Astrocyte (in vitro differentiated cells and primary cell): ENCODE measurements at regions not wholly inside any gene's neighbourhood (a gene's known extent, or its start where the extent isn't known, plus 50 kb on each side); places are given as distances from the start of the nearest gene placed in this dataset.
A peak's percentile ranks its signal among the peaks of the same experiment; 100 is the strongest.

Experiments
- DNase-seq: peaks from one replicate; pipeline ENCODE4 v3.0.0-alpha.2; 2010; ENCODE audit warnings: low read depth
- FAIRE-seq: peaks from 2 replicates; lab custom pipeline; 2011; peaks lifted over from hg19 to GRCh38; lab: Jason Lieb, UNC
- H2AFZ ChIP-seq: 2 replicates; pipeline ENCODE4 v1.6.0; 2012; ENCODE audit warnings: low read depth, low read length, inconsistent platforms
- H3K27ac ChIP-seq: 2 replicates; pipeline ENCODE4 v1.5.1; 2011; ENCODE audit warnings: low read depth, low read length, inconsistent platforms
- H3K27me3 ChIP-seq: 2 replicates; pipeline ENCODE4 v1.6.0; 2011; ENCODE audit warnings: low read length, inconsistent platforms; ENCODE audit not compliant: insufficient read depth
- H3K36me3 ChIP-seq: 2 replicates; pipeline ENCODE4 v1.5.1; 2011; ENCODE audit warnings: low read length, inconsistent platforms; ENCODE audit not compliant: insufficient read depth
- H3K4me1 ChIP-seq: 2 replicates; pipeline ENCODE4 v1.5.1; 2011; ENCODE audit warnings: low read length, inconsistent platforms; ENCODE audit not compliant: insufficient read depth
- H3K4me2 ChIP-seq: 2 replicates; pipeline ENCODE4 v1.6.0; 2012; ENCODE audit warnings: low read length, inconsistent platforms
- H3K4me3 ChIP-seq: 2 replicates; pipeline ENCODE4 v1.5.1; 2011; ENCODE audit warnings: low read depth, mild to moderate bottlenecking, low read length, inconsistent platforms; ENCODE audit not compliant: insufficient read depth
- H3K79me2 ChIP-seq: 2 replicates; pipeline ENCODE4 v1.6.0; 2012; ENCODE audit warnings: mild to moderate bottlenecking, low read length, inconsistent platforms; ENCODE audit not compliant: insufficient read depth
- H3K9ac ChIP-seq: 2 replicates; pipeline ENCODE4 v1.6.0; 2012; ENCODE audit warnings: mild to moderate bottlenecking, low read length, inconsistent platforms
- H3K9me3 ChIP-seq: 2 replicates; pipeline ENCODE4 v1.5.1; 2012; ENCODE audit warnings: low read depth, mild to moderate bottlenecking, low read length, inconsistent platforms; ENCODE audit not compliant: insufficient read depth
- H4K20me1 ChIP-seq: 2 replicates; pipeline ENCODE4 v1.6.0; 2012; ENCODE audit warnings: low read length, inconsistent platforms; ENCODE audit not compliant: insufficient read depth
- H3K27ac Mint-ChIP-seq: one replicate; pipeline ENCODE4 v1.8.0; 2021; ENCODE audit warnings: mild to moderate bottlenecking, mixed read lengths; ENCODE audit not compliant: unreplicated experiment
- H3K27me3 Mint-ChIP-seq: one replicate; pipeline ENCODE4 v1.8.0; 2021; ENCODE audit warnings: low read depth, mixed read lengths; ENCODE audit not compliant: unreplicated experiment
- H3K36me3 Mint-ChIP-seq: one replicate; pipeline ENCODE4 v1.8.0; 2021; ENCODE audit warnings: low read depth, mixed read lengths; ENCODE audit not compliant: unreplicated experiment
- H3K4me1 Mint-ChIP-seq: one replicate; pipeline ENCODE4 v1.8.0; 2021; ENCODE audit warnings: low read depth, mixed read lengths; ENCODE audit not compliant: unreplicated experiment
- H3K4me3 Mint-ChIP-seq: one replicate; pipeline ENCODE4 v1.8.0; 2021; ENCODE audit warnings: mild to moderate bottlenecking, moderate library complexity, mixed read lengths; ENCODE audit not compliant: unreplicated experiment
- H3K9me3 Mint-ChIP-seq: one replicate; pipeline ENCODE4 v1.8.0; 2021; ENCODE audit warnings: mild to moderate bottlenecking, mixed read lengths; ENCODE audit not compliant: unreplicated experiment
- EZH2 ChIP-seq: IDR thresholded peaks from 2 replicates; pipeline ENCODE4 v1.6.1; 2012; ENCODE audit warnings: mild to moderate bottlenecking, low read length, inconsistent platforms; ENCODE audit not compliant: insufficient read depth
- TF ChIP-seq, protein P1 (sequence below): IDR thresholded peaks from 2 replicates; pipeline ENCODE4 v1.5.1; 2011; ENCODE audit warnings: low read depth, mild to moderate bottlenecking, inconsistent platforms, low read length, moderate library complexity; ENCODE audit not compliant: insufficient read depth

DNA sequence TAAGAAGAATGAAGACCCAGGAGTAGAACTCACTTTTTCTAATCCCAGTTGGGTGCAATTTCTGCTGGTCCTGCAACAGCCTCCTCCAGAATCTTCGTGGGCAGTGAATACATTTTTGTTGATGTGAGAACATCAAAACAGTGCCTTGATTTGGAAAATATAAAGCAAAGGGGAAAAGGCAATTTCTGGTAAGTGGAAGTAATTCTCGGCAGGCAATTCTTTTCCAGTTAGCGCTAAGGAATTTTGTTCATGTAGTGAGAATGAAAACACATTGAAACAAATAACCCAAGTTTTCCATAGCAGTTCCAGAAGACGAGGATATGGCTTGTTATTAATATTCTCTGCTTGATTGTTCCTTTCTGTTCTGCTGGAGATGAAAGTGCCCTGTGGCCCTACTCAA is 178.7 kb downstream of the SPATA31D1 start:
- no peaks in the 10 kb centered on the region for H4K20me1 ChIP-seq
- H3K36me3 Mint-ChIP-seq: no peaks in the 10 kb centered on the region
- H3K4me1 Mint-ChIP-seq: peaks cover 4% of the 10 kb centered on the region
- no peak overlapping the region for H3K27ac ChIP-seq
- H3K4me2 ChIP-seq: no peak overlapping the region
- TF ChIP-seq, protein P1, sequence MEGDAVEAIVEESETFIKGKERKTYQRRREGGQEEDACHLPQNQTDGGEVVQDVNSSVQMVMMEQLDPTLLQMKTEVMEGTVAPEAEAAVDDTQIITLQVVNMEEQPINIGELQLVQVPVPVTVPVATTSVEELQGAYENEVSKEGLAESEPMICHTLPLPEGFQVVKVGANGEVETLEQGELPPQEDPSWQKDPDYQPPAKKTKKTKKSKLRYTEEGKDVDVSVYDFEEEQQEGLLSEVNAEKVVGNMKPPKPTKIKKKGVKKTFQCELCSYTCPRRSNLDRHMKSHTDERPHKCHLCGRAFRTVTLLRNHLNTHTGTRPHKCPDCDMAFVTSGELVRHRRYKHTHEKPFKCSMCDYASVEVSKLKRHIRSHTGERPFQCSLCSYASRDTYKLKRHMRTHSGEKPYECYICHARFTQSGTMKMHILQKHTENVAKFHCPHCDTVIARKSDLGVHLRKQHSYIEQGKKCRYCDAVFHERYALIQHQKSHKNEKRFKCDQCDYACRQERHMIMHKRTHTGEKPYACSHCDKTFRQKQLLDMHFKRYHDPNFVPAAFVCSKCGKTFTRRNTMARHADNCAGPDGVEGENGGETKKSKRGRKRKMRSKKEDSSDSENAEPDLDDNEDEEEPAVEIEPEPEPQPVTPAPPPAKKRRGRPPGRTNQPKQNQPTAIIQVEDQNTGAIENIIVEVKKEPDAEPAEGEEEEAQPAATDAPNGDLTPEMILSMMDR: no peak
- TF ChIP-seq EZH2: no peak
- H2AFZ ChIP-seq: no peak overlapping the region
- H3K27ac Mint-ChIP-seq: no peak overlapping the region
- DNase-seq (no peak), FAIRE-seq (peak; percentile 67)
- no peaks in the 10 kb centered on the region for H3K79me2 ChIP-seq
- H3K4me3 ChIP-seq: no peak overlapping the region
- no peaks in the 10 kb centered on the region for H3K9me3 Mint-ChIP-seq
- no peaks in the 10 kb centered on the region for H3K9me3 ChIP-seq
- H3K27me3 Mint-ChIP-seq: no peaks in the 10 kb centered on the region
- no peaks in the 10 kb centered on the region for H3K36me3 ChIP-seq
- no peak overlapping the region for H3K9ac ChIP-seq
- no peak overlapping the region for H3K4me3 Mint-ChIP-seq
- H3K27me3 ChIP-seq: no peaks in the 10 kb centered on the region
- H3K4me1 ChIP-seq: no peaks in the 10 kb centered on the region

DNA sequence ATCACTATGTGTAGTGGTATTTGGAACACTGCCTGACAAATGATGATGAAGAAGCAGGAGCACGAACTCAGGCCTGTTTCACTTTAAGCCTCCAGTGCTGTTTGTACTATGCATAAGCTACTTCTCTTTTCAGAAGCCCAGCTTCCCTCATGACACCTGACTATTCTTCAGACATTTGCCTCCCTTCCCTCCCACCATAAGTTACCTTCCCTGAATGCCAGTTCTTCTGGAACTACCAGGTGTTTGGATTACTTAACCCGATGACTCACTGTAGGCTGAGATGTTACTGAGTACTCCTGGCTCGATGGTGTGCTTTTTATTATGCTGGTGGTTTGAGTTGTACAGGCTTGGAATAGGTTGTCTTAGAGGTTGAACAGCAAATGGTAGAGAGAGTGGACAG is 180.0 kb downstream of the SPATA31D1 start:
- Histone ChIP-seq H3K27me3 (no peaks in the 10 kb centered on the region), H4K20me1 (no peaks in the 10 kb centered on the region), H3K4me3 (no peak overlapping the region), H3K36me3 (no peaks in the 10 kb centered on the region), H3K4me1 (no peaks in the 10 kb centered on the region), H3K9me3 (no peaks in the 10 kb centered on the region), H2AFZ (no peak overlapping the region), H3K79me2 (no peaks in the 10 kb centered on the region), H3K27ac (no peak overlapping the region), H3K4me2 (no peak overlapping the region), H3K9ac (no peak overlapping the region)
- FAIRE-seq (no peak), DNase-seq (peak; percentile 72)
- no peaks in the 10 kb centered on the region for H3K9me3 Mint-ChIP-seq
- H3K27ac Mint-ChIP-seq: no peak overlapping the region
- H3K4me1 Mint-ChIP-seq: peaks cover 4% of the 10 kb centered on the region
- TF ChIP-seq, protein P1: no peak
- TF ChIP-seq EZH2: no peak
- no peaks in the 10 kb centered on the region for H3K27me3 Mint-ChIP-seq
- H3K4me3 Mint-ChIP-seq: no peak overlapping the region
- no peaks in the 10 kb centered on the region for H3K36me3 Mint-ChIP-seq

DNA sequence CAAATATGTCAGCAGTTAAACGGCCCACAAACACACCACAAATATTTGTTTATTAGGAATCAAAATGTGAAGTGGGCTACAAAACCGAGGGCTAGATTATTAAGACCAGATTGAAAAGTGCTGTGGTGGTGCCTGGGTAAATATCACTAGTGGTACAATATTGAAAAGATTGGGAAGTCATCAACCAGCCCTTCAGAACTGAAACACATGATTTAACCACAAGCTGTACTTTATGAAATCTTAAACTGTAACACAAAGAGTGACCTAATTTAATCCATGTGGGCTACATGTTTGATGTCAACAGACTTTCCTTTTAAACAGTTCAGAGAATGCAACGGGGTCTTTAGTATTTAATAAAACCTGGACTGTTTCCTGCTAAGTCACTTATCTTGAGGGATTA is 182.3 kb downstream of the SPATA31D1 start:
- H3K9me3 Mint-ChIP-seq: no peaks in the 10 kb centered on the region

More for the DNA sequence above, 182.3 kb downstream of the SPATA31D1 start:
- H3K27me3 Mint-ChIP-seq: no peaks in the 10 kb centered on the region
- no peak for FAIRE-seq
- DNase-seq: peak; percentile 51
- Histone ChIP-seq H3K4me2 (no peak overlapping the region), H3K79me2 (no peaks in the 10 kb centered on the region), H2AFZ (no peak overlapping the region), H3K27me3 (no peaks in the 10 kb centered on the region), H3K9me3 (no peaks in the 10 kb centered on the region), H4K20me1 (no peaks in the 10 kb centered on the region), H3K36me3 (no peaks in the 10 kb centered on the region), H3K27ac (no peak overlapping the region), H3K4me3 (no peak overlapping the region), H3K4me1 (no peaks in the 10 kb centered on the region), H3K9ac (no peak overlapping the region)
- no peak overlapping the region for H3K27ac Mint-ChIP-seq
- H3K4me1 Mint-ChIP-seq: peaks cover 4% of the 10 kb centered on the region
- no peak overlapping the region for H3K4me3 Mint-ChIP-seq
- no peaks in the 10 kb centered on the region for H3K36me3 Mint-ChIP-seq
- no peak for TF ChIP-seq EZH2
- TF ChIP-seq, protein P1: no peak
